ENCODE measurements at regions not wholly inside any gene's neighbourhood (a gene's known extent, or its start where the extent isn't known, plus 50 kb on each side); places are given as distances from the start of the nearest gene placed in this dataset.

DNA sequence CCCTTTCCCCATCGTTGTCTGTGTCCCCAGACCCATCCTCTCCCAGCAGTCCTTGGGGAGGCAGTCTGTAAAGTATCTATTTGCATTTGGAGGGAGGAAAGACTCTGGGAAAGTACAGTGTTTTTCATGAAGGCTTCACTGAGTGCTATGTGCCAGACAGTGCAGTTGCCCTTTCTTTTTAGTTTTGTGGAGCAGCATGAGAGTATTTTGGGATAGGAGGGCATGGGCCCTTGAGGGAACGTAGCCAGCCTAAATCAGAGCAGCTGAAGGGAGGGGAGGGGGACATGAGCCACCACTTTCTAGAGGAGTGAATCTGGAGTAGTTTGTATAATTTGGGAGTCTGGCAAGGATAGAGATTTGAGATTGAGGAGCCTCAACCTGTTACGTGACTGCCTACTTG, 404.0 kb upstream of the KAZN start:
- TF ChIP-seq, protein P1, sequence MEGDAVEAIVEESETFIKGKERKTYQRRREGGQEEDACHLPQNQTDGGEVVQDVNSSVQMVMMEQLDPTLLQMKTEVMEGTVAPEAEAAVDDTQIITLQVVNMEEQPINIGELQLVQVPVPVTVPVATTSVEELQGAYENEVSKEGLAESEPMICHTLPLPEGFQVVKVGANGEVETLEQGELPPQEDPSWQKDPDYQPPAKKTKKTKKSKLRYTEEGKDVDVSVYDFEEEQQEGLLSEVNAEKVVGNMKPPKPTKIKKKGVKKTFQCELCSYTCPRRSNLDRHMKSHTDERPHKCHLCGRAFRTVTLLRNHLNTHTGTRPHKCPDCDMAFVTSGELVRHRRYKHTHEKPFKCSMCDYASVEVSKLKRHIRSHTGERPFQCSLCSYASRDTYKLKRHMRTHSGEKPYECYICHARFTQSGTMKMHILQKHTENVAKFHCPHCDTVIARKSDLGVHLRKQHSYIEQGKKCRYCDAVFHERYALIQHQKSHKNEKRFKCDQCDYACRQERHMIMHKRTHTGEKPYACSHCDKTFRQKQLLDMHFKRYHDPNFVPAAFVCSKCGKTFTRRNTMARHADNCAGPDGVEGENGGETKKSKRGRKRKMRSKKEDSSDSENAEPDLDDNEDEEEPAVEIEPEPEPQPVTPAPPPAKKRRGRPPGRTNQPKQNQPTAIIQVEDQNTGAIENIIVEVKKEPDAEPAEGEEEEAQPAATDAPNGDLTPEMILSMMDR (IDR thresholded peaks at IDR 0.05): no peak

DNA sequence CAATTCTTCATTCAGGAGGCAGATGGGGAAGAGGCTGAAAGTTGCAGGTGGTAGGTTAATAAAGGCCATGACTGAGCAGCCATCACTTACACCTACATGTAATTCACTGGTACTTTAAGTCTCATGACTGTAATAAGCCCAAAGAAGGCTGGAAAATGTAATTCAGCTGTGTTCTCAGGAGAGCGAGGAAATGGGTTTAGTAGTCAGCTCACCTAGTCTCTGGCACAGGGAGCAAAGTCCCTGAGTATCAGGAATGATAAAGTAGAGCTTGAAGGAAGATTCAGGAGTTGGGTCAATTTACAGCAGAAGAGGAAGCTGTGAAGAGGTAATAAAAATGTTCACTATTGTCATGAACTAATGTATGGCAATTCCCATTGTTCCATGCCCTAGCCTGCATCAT, 393.4 kb upstream of the KAZN start:
- TF ChIP-seq, protein P1 (IDR thresholded peaks at IDR 0.05): no peak

DNA sequence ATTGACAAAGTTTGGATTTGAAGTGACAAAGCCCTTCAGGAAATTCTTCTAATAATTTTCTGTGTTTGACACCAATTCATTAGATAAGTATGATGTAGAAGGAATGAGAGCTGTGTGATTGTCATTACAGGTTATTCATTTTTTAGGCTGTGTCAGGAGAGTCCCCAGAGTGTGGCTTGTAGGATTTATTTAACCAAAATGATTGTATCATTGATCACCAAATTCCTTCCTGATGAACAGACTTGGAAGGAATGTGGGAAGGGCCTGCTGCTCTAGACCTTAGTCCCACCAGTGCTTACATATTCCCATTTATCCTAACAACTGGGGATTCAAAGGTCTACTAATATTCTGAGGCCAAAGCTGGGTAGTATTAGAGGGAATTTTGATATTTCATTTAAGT, 383.3 kb upstream of the KAZN start:
- TF ChIP-seq, protein P1 (IDR thresholded peaks at IDR 0.05): no peak

DNA sequence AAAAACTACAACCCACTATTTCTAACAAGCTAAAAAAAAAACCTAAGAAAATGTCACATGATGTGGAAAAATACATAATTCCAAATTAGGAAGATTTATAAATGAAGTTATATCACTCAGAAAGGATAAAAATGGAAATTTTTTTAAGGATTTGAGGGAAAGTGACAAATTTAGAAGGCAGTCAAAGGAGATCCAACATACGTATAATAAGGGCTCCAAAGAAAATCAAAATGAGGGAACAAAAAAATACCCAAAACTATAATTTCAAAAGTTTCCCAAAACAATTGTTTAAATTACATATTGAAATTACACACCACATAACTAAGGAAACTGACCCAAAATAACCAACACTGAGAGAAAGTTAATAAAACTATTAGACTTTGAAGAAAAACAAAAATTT, 381.1 kb upstream of the KAZN start:
- TF ChIP-seq, protein P1 (IDR thresholded peaks at IDR 0.05): no peak

DNA sequence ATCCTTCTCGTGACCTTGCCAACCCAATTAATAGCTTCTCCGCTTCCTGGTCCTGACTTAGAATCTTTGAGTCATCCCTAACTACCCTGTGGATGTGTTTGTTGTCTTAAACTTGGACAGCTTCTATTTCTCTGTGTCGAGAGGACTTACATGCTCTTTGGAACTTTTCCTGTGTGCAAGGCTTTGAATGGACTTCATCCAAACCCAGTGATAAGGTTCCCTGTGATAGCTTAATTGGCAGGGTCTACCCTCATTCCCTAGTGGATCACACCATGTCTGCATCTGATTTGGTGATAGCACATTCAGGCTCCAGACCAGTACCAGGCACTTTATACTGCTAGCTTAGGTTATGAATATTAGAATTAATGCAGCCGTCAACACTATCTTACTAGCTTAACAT, 378.2 kb upstream of the KAZN start:
- TF ChIP-seq, protein P1 (IDR thresholded peaks at IDR 0.05): no peak

DNA sequence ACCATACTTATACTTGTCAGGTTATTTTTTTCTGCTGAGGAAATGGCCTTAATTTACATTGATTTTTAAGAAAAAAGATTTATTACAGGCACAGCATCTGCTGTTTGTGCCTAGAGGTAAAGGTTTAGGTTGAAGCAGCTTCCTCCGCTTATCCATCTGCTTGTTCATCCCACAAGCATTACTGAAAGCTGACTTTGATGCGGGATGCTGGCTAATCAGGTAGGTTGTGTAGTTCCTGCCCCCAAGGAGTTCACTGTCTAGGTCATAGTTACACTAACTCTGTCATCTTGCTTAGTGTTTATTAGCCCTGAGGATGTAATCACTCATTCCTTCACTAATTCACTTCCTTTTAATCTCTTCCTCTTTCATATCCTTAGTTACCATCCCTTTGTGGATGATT, 377.7 kb upstream of the KAZN start:
- TF ChIP-seq, protein P1 (IDR thresholded peaks at IDR 0.05): no peak

DNA sequence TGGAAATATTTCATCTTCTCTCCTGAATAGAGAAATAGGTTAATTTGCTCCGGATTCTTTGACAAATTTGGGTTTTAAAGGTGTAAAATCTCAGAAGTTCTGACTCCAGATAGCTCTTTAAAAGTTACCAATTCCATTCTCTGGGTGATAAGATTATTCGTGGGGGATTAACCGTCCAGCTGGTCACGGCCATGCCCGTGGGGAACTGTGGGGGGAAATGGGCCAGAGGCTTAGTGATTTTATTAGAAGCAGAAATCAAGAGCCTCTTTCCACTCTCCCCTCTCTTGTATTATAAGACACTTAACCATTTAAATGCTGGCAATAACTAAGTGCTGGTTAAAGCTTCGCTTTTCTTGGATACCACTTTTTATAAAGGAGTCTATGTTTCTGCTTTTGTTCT, 376.4 kb upstream of the KAZN start:
- TF ChIP-seq, protein P1 (IDR thresholded peaks at IDR 0.05): no peak

DNA sequence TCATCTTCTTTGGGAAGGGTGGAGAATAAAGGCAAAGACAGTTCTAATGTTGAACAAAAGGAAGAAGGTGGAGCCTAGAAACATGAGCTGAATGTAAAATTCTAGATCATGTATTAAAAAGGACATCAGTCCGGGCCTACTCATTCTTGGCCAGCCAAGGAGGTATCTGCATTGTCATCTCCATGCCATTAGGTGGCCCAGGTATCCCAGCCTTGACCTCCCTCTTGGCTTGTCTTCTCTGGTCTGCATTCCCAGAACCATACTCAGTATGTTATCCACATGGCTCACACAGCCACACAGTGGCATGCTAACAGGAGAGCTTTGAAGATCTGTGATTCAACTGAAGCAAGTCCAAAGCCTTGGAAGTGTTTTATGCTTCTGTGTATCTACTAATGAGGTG, 369.8 kb upstream of the KAZN start:
- TF ChIP-seq, protein P1 (IDR thresholded peaks at IDR 0.05): no peak

Data from LNCAP (cell line).